VCaP (cell line): ENCODE measurements at regions not wholly inside any gene's neighbourhood (a gene's known extent, or its start where the extent isn't known, plus 50 kb on each side); places are given as distances from the start of the nearest gene placed in this dataset.

Experiments
- H3K27ac ChIP-seq: fragments of 450-650 bp; 2 replicates; pipeline ENCODE4 v1.5.1; 2017
- TF ChIP-seq, protein P1 (sequence below): fragments of 450-650 bp; conservative IDR thresholded peaks from 2 replicates; pipeline ENCODE4 v1.5.1; 2017; ENCODE audit warnings: mild to moderate bottlenecking, moderate library complexity

DNA sequence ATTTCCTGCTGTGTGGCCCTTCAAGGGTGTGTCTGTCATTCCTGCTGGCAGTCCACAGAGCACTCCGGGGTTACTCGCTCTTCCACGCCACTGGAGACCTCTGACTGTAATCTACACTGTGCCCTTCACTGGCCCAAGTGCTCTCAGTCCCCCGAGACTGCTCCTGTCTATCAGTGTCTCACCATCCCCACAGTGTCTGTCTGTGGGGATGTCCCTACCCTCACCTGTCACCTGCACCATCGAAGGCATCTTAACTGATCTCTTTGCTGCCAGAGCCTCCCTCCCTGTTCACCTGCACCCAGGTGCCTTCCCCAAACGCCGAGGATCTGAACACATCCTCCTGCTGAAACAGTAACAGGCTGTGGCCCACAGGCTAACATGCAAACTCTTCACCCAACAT lies 136.7 kb downstream of the MATN1 start:
- no peak overlapping the region for H3K27ac ChIP-seq
- TF ChIP-seq, protein P1, sequence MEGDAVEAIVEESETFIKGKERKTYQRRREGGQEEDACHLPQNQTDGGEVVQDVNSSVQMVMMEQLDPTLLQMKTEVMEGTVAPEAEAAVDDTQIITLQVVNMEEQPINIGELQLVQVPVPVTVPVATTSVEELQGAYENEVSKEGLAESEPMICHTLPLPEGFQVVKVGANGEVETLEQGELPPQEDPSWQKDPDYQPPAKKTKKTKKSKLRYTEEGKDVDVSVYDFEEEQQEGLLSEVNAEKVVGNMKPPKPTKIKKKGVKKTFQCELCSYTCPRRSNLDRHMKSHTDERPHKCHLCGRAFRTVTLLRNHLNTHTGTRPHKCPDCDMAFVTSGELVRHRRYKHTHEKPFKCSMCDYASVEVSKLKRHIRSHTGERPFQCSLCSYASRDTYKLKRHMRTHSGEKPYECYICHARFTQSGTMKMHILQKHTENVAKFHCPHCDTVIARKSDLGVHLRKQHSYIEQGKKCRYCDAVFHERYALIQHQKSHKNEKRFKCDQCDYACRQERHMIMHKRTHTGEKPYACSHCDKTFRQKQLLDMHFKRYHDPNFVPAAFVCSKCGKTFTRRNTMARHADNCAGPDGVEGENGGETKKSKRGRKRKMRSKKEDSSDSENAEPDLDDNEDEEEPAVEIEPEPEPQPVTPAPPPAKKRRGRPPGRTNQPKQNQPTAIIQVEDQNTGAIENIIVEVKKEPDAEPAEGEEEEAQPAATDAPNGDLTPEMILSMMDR, result no peak

DNA sequence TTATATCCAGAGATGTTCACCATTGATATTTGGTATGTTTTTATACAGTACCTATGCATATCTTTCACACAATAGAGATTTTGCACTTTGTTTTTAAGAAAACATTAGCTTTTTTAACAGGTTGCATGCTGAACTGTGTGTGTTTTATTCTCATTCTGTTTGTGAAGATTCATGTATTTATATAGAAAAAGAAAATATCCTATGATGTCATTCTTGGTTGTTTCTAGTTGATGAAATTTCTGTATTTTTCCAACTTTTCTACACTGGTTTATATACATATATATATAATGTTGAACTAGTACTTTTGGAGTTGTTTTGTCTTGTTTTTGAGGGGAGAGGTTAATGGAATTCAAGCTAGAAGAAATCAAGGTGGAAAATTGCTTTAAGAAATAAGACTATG lies 143.8 kb downstream of the MATN1 start:
- H3K27ac ChIP-seq, result no peak overlapping the region
- TF ChIP-seq, protein P1, result no peak

DNA sequence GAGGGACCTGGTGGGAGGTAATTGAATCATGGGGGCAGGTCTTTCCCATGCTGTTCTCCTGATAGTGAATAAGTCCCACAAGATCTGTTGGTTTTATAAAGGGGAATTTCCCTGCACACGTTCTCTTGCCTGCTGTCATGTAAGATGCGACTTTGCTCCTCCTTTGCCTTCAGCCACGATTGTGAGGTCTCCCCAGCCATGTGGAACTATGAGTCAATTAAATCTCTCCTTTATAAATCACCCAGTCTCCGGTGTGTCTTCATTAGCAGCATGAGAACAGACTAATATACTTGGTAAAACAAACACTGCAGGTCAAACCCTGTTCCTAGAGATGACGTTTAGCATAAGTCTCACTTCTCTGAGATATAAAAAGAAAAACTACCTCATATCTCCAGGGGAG lies 148.3 kb downstream of the MATN1 start:
- H3K27ac ChIP-seq, result no peak overlapping the region
- TF ChIP-seq, protein P1, result no peak

DNA sequence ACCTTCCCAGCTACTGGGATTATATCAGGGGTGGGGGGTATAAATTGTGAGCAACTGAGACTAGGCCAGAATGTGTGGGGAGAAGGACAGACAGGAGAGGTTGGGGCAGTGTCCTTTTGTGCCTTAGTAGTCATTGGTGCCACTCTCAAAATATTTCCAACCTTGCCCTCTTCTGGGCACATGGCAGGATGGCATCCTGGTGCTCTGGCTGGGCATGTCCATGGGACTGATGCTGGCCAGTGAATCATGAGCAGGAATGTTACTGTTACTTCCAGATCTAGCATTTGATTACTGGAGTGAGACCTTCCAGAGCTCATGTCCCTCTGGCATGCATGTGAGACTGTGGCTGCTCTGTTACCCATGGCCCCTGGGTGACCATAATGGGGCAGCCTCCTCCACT lies 151.2 kb downstream of the MATN1 start:
- no peak overlapping the region for H3K27ac ChIP-seq
- TF ChIP-seq, protein P1, result no peak; the same call in 1 of the 2 replicates

DNA sequence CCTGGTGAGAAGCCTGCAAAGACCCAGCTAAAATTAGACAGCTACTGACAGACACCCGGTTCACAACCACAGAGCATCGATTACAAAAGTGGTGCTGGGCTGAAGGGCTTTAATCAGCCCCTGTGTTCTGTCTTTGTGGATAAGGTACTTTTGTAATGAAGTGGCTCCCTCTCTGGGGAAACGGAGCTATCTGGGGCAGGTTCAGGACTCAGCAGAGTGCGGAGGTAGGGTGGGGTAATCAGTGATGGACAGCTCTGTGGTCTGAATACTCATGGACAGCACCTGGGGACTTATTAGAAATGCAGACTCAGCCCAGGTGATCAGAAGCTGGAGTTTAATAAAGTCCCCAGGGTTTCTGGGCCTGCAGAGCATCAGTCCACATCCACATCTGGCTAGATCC lies 152.0 kb downstream of the MATN1 start:
- no peak overlapping the region for H3K27ac ChIP-seq
- TF ChIP-seq, protein P1, result no peak

DNA sequence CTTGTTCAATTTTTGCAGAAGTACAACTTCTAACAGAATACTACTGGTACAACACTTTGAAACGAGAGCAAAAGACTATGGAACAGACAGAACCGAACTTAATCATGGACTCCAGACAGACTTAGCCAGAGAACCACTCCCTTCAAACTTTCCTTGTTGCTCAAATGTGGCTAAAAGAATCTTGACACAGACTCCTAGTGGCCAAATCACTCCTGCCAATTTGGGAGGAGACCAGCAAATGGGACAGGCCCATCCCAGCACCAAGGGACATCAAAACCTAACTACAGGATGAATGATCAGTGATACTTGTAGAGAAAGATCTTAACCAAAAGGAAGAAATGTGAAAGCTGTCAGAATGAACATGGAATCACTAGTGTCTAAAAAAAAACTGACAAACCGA lies 154.0 kb downstream of the MATN1 start:
- TF ChIP-seq, protein P1, result no peak
- H3K27ac ChIP-seq, result no peak overlapping the region

DNA sequence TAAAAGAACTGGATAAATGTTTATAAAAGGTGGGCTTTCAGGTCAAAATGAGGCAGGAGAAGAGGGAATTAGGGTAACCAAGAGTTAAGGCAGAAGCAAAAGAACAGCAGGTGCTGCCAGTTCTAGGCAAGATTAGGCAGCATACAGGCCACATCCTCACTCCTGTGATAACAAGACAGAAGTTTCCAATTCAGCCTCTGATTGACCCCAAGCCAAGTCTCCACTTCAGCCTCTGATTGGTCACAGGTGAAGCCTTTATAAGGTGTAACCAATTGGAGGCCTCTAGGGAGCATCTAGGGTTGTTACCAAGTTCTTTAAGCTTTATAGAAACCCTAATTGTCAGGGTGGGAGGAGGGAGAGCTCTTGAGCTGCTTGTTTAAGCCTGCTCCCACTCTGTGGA lies 160.8 kb downstream of the MATN1 start:
- H3K27ac ChIP-seq, result no peak overlapping the region
- TF ChIP-seq, protein P1, result no peak

DNA sequence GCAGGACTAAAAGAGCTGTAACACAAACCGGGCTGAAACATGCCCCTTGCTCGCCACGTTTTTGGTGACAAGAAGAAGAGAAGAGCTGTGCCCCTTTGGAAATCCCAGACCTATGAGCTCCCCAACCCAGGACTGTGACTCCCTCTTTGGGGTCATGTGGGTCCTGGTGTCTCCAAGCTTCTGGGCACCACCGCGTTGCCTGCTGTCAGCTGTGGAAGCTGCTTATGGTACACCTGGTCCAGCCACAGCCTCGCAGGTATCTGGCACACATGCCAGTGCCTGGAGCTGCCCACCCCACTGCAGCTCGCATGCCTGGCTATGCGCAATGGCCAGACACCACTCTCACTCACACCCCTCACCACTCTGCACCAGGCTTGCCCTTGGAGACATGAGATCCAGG lies 171.8 kb downstream of the MATN1 start:
- TF ChIP-seq, protein P1, result no peak

More for the DNA sequence above, 171.8 kb downstream of the MATN1 start:
- H3K27ac ChIP-seq, result no peak overlapping the region
